D721Med (cell line): ENCODE measurements at regions not wholly inside any gene's neighbourhood (a gene's known extent, or its start where the extent isn't known, plus 50 kb on each side); places are given as distances from the start of the nearest gene placed in this dataset.
"Not testable (repeated sequence)": the region's sequence is repeated elsewhere in the genome, so short reads cannot be mapped to it uniquely, and the experiment has no call there.

Experiments used
- DNase-seq: peaks from one replicate; pipeline ENCODE4 v3.0.0; 2011; ENCODE audit warnings: low spot score; ENCODE audit not compliant: insufficient read length
- FAIRE-seq: peaks from 2 replicates; lab custom pipeline; 2011; peaks lifted over from hg19 to GRCh38; lab: Jason Lieb, UNC
- TF ChIP-seq, protein P1 (sequence below): IDR thresholded peaks from 2 replicates; pipeline ENCODE4 v1.5.1; 2012; ENCODE audit warnings: mild to moderate bottlenecking, control low read depth; ENCODE audit not compliant: insufficient read depth; ENCODE audit errors: missing control alignments

DNA sequence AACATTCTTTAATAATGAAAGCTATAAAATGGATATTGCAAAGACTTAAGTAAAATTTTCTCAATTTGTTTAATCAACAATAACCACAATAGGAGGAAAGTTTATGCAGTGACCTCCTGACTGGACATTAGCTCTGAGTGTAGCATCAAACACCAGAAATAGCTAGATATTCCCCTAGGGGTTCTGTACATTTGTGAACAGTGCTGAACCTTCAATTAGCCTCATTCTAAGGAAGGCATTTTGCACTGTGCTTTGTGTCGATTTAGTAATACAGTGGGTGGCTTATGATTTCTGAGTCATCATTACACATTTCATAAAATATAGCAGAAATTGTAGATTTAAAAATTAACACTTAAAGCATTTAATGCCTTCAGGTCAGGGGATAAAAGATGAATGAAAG is 367.3 kb upstream of the PCDH15 start:
- DNase-seq (no peak), FAIRE-seq (no peak)
- TF ChIP-seq, protein P1, sequence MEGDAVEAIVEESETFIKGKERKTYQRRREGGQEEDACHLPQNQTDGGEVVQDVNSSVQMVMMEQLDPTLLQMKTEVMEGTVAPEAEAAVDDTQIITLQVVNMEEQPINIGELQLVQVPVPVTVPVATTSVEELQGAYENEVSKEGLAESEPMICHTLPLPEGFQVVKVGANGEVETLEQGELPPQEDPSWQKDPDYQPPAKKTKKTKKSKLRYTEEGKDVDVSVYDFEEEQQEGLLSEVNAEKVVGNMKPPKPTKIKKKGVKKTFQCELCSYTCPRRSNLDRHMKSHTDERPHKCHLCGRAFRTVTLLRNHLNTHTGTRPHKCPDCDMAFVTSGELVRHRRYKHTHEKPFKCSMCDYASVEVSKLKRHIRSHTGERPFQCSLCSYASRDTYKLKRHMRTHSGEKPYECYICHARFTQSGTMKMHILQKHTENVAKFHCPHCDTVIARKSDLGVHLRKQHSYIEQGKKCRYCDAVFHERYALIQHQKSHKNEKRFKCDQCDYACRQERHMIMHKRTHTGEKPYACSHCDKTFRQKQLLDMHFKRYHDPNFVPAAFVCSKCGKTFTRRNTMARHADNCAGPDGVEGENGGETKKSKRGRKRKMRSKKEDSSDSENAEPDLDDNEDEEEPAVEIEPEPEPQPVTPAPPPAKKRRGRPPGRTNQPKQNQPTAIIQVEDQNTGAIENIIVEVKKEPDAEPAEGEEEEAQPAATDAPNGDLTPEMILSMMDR, result no peak

DNA sequence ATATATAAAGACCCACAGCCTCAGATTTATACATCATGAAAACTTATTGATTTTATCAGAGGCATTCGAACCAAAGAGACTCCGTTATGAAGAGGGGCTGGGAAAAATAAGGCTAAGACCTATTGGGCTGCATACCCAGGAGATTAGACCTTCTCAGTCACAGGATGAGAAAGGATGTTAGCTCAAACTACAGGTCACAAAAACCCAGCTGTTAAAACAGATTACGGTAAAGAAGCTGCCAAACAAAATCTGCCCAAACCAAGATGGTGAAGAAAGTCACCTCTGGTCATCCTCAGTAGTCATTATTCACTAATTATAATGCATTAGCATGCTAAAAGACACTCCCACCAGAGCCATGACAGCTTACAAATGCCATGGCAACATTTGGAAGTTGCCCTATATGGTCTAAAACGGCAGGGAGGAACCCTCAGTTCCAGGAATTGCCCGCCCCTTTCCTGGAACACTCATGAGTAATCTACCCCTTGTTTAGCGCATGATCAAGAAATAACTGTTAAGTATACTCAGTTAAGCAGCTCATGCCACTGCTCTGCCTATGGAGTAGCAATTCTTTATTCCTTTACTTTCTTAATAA is 362.5 kb upstream of the PCDH15 start:
- DNase-seq (no peak), FAIRE-seq (no peak)
- TF ChIP-seq, protein P1, result no peak

DNA sequence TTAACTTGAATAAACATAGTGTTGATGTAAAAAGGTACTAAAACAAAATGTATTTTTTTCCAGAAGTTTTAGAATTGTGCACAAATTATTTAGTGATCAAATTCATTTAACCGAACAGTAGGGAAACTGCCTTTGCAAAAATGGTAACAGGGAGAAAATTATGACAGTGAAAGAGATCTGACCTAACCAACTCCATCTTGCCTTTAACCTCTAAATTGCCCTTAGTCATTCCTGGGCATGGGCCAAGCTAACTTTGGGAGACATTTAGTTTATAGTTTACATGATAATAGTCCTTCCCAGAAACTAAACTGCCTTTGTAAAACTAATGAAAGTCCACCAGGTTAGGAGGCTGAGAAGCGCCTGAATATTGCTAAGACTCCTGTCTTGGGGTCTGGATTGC is 361.3 kb upstream of the PCDH15 start:
- FAIRE-seq, DNase-seq: not testable (repeated sequence)

DNA sequence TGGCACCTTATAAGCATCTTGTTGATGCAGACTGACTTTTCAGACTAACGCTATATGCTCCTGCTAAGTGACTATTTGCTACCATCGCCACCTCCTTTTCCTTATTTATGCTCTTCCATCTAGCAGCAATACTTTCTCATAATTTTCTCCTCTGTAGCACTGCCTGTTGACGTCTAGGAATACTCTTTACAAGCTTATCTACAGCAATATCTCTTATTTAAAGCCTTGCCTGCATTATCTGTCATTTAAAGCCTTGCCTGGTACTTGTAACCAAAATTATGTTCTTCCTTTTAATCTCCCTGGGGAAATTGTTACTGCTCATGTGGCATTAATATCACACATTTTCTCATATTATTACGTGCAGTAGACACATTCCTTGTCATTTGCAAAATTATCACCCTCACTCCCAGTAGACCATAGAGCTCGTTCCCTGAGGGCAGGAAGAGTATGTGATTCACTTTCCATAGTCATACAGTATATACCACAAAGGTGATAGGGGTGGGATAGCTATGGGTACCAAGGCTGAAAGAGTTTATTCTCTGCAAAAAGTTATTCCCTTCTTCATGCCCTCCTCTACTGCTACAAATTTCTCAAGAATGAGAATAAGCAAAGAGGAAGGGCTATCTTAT is 359.7 kb upstream of the PCDH15 start:
- FAIRE-seq (no peak), DNase-seq (no peak)
- TF ChIP-seq, protein P1, result no peak

DNA sequence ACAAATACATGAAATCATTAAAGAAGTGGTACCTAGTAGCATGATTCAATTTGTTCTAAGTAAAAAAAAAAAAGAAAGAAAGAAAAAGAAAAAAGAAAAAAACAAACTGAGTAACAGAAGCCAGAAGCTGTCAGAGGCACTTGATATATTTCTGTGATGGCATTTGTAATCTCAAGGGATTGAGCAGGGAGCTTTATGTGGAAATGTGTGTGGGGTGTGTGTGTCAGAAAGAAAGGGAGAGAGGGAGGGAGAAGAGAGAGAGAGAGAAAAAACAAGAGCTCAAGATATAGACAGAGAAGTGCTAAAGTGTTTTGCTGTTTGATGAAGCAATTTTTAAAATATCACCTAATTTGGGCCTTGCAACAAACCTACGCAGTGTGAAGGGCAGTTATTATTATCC is 357.6 kb upstream of the PCDH15 start:
- TF ChIP-seq, protein P1, result no peak
- FAIRE-seq (no peak), DNase-seq (no peak)

DNA sequence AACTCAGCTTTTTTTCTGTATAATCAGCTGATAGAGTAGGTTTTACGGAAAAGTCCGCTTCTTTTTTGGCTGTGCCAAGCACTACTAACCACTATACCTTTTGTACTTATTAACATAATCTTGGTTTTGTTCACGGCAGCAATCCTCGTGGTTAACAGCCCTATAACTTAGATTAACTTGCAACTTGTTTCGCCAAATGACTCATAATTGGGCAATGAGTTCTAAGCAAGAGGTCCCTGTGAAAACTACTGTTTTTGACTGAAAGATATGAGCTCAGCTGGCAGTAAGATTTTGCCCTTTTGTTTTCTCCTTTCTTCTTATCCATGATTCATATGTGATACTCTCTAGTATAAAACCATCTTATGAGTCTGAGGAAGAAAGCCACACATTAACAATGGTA is 345.0 kb upstream of the PCDH15 start:
- FAIRE-seq (no peak), DNase-seq (no peak)
- TF ChIP-seq, protein P1, result no peak

DNA sequence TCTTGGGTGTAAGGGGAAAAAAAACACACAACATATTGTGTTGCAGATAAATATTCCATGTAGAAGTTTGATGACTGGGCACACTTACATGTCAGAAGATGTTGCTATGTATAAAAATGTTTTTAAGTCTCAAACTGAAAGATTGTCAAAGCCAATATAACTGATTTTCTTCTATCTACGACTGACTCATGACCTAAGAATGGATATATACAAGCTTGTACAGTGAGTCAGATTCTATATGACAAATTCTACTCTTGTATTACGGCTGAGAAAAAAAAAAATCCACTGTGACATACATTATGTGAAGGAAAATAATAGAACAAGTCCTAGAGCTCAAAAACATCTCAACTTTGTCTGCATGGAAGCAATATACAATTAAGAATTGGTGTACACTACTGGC is 343.0 kb upstream of the PCDH15 start:
- DNase-seq, result no peak
- TF ChIP-seq, protein P1, result no peak
- peak; percentile 25 for FAIRE-seq

DNA sequence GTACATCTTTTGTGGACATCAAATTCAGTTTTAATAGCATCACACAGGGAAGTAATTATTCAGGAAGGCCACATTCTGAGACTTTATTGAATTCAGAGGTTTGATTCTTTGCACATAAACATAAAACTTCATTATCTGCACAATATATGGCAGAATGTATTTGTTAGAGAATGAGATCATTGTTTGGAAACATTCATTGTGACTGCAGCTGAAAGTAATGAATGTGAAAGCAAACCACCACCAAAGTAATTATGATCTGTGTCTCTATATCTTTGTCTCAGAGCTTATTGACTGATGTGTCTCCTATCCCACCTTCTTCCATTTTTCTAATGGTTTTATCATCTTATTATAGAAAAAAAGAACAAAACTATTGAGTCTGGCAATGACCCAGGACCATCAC is 340.9 kb upstream of the PCDH15 start:
- TF ChIP-seq, protein P1, result no peak
- no peak for FAIRE-seq
- DNase-seq, result no peak
